GM19238 (cell line): ENCODE measurements at regions not wholly inside any gene's neighbourhood (a gene's known extent, or its start where the extent isn't known, plus 50 kb on each side); places are given as distances from the start of the nearest gene placed in this dataset.

ENCODE experiments used
- DNase-seq: peaks from one replicate; pipeline ENCODE4 v3.0.0; 2011; ENCODE audit warnings: low spot score; ENCODE audit not compliant: insufficient read length

- DNase-seq: no peak
Measured at GRCh38 chr13:83995930-83996329, 113.7 kb upstream of the SLITRK1 start.

- no peak for DNase-seq
Measured at GRCh38 chr13:83992566-83993358, 110.5 kb upstream of the SLITRK1 start.

GRCh38 chr13:83987394-83987793 is 105.1 kb upstream of the SLITRK1 start:
- no peak for DNase-seq

- DNase-seq: no peak
Measured at GRCh38 chr13:83984793-83985192, 102.5 kb upstream of the SLITRK1 start.

GRCh38 chr13:83980331-83980730 is 98.1 kb upstream of the SLITRK1 start:
- no peak for DNase-seq

DNA sequence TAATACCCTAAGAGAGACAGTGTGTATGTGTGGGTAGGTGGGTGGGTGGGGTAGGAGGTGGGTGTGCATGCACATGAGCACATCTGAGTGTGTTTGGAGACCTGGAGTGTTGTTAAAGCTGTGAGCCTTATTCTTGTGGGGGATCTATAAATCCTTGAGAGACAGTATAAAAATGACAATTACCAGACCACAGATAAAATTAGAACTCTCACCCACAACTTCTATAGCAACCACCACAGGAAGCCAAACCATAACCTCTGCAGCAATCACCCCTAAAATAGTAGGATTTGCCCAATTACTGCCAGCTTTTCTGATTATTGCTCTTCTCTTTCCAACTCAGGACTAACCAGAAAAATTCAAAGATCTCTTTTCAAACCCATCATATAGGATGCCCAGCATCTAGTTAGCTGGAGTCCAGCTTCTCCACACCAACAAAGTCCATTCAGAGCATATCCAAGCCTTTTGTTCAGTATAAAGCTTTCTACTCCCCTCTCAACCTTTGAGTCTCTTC is 93.4 kb upstream of the SLITRK1 start:
- no peak for DNase-seq

DNA sequence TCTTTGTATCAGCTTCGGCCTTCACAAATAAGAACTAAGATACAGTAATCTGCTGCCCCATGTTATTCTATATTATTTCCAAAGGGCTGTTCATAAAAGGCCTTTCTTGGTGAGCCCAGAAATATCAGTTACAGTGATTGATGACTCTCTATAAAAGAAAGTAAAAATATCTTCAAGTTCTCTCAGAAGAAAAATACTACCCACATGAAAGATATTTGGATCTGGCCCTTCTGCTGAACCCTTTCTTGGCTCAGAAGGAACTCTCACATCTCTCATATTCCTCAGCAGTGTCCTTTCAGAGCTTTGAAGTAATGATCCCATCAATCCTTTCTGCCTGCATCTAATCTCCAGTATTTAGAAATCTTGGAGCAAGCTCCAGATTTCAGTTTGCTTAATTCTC is 76.3 kb upstream of the SLITRK1 start:
- DNase-seq: no peak

DNA sequence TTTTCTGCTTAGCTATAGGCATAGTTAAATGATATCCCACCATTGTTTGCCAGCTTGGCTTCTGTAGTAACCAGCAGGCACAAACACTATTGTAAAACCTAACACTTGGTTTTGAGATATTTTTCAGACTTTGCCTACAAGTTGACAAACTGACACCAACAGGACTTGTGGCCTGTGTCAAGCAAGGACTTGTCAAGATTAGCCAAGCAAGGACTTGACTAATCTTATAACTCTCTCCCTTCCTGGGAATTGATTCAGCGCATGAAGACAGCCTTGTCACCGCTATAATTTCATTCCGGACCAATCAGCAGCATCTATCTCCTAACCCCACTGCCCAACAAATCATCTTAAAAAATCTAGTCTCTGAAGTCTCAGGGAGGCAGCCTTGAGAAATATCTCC is 72.7 kb upstream of the SLITRK1 start:
- DNase-seq: no peak

DNA sequence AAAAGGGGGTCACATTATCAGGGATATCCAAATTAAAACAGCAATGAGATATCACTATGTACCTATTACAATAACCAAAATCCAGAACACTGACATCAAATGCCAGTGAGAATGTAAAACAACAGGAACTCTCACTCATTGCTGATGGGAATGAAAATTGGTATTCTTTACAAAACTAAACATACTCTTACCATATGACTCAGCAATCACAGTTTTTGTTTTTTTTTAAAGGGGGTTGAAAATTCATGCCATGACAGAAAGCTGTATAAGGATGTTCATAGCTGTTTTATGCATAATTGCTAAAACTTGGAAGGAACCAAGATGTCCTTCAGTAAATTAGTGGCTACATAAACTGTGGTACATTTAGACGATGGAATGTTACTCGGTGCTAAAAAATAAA is 71.6 kb upstream of the SLITRK1 start:
- DNase-seq: no peak

DNA sequence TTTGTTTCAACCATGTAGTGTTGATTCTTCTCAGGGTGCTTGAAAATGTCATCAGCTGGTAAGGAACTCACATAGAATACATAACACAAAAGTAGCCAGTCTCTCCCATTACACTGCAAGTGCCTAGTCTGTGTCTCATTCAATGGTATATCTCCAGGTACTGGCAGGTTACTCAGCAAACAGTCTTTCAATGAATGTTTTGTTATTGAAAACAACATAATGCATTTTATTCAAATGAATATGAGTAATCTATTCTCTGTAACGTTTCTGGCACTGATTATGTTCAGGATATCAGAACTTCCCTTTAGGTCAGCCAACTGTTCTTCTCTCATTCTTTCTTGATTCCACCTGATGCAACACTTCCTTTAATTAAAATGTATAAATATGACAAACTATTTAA is 68.0 kb upstream of the SLITRK1 start:
- no peak for DNase-seq

- no peak for DNase-seq
Measured at GRCh38 chr13:83943530-83944279, 61.4 kb upstream of the SLITRK1 start.

DNA sequence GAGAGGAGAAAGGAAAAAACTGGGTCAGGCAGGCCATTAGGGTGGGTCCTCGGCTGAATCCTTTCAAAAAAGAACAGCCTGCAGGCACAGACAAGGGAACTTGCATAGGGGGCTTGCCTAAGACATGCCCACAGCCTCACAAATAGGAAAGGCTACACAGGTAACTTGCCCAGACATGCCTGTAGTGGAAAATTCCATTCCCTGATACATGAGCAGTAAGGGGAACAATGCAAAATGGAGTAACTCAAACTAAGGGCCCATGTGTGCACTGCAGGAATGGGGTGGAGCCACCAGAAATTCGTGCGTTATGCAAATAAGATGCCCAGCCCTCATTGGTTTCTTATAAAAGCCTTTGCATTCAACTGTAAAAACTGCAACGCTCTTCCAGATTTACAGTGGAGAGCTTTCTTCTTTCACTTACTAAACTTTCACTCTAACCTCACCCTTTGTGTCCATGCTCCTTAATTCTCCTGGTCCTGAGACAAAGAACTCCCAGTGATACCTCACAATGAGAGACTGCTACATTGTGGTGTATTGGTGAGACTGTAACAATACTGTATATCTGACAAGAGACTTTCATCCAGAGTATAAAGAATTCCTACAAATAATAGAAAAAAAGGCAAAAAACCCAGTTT is 59.5 kb upstream of the SLITRK1 start:
- no peak for DNase-seq

GRCh38 chr13:83940742-83941141 is 58.5 kb upstream of the SLITRK1 start:
- no peak for DNase-seq

DNA sequence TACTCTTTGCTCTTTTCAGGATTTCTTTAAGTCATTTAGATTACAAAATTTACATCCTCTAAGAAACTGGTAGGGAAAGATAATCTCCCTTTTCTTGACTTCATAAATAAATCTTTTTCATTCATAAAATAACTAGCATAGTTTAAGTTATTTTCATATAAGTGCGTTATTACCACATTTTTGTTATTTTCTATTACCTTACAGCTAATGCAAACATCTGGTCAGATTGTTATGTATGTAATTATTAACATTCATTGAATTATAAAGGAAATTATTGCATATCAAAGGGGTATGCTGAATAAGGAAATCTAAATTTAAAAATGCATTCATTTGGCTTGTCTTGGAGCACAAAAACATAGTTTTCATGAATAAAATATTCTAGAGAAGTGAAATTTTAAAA is 55.3 kb upstream of the SLITRK1 start:
- DNase-seq: no peak

- DNase-seq: no peak
Measured at GRCh38 chr13:83935566-83935965, 53.3 kb upstream of the SLITRK1 start.
